Endothelial cell of umbilical vein (primary cell): ENCODE measurements at regions not wholly inside any gene's neighbourhood (a gene's known extent, or its start where the extent isn't known, plus 50 kb on each side); places are given as distances from the start of the nearest gene placed in this dataset.

ENCODE experiments used
- CTCF ChIP-seq, 2 donors: IDR thresholded peaks; 1 replicate in 1 of 2; 2 replicates in 1 of 2; pipeline ENCODE4 v1.5.1; 2011; ENCODE audit warnings: low read length in 2 of 2, mild to moderate bottlenecking in 2 of 2, moderate library complexity in 2 of 2, control low read depth in 1 of 2, inconsistent platforms in 1 of 2, low read depth in 1 of 2; ENCODE audit not compliant: insufficient read depth in 1 of 2; ENCODE audit errors: extremely low read depth in 1 of 2
- EZH2 ChIP-seq: IDR thresholded peaks from 2 replicates; pipeline ENCODE4 v1.6.1; 2012; ENCODE audit warnings: borderline replicate concordance, low read depth, mild to moderate bottlenecking, moderate library complexity, low read length, inconsistent platforms; ENCODE audit not compliant: severe bottlenecking
- FOS ChIP-seq: IDR thresholded peaks from 2 replicates; pipeline ENCODE4 v1.6.1; 2011; ENCODE audit warnings: mild to moderate bottlenecking, low read length, moderate library complexity, borderline replicate concordance; ENCODE audit not compliant: insufficient read depth
- JUN ChIP-seq: IDR thresholded peaks from 2 replicates; pipeline ENCODE4 v1.6.1; 2011; ENCODE audit warnings: borderline replicate concordance, low read depth; ENCODE audit not compliant: insufficient read length, insufficient read depth
- MAX ChIP-seq: IDR thresholded peaks from 2 replicates; pipeline ENCODE4 v1.6.1; 2011; ENCODE audit not compliant: insufficient read depth, insufficient read length
- POLR2A ChIP-seq: IDR thresholded peaks from 2 replicates; pipeline ENCODE4 v1.6.1; 2012; ENCODE audit warnings: low read depth, mild to moderate bottlenecking, control low read depth, low read length
- POLR2AphosphoS5 ChIP-seq: IDR thresholded peaks from 2 replicates; pipeline ENCODE4 v1.6.1; 2012; ENCODE audit warnings: low read depth, mild to moderate bottlenecking, control low read depth, low read length, moderate library complexity; ENCODE audit not compliant: insufficient read depth

GRCh38 chr1:202069662-202070061, 53.1 kb upstream of the GPR37L1 start:
- TF ChIP-seq POLR2A (no peak), MAX (no peak), CTCF (IDR thresholded peaks at IDR 0.05; ENCODE audit: extremely low read depth in 1 of 2, insufficient read depth in 1 of 2, low read depth in 1 of 2, low read length in 2 of 2) (no peak), EZH2 (no peak), FOS (no peak), JUN (no peak), POLR2AphosphoS5 (no peak)
